Keratinocyte (primary cell): ENCODE measurements at regions not wholly inside any gene's neighbourhood (a gene's known extent, or its start where the extent isn't known, plus 50 kb on each side); places are given as distances from the start of the nearest gene placed in this dataset.

ENCODE experiments used
- DNase-seq: peaks from one replicate; pipeline ENCODE4 v3.0.0-alpha.2; 2011; ENCODE audit warnings: low read depth, missing footprints, low spot score
- FAIRE-seq: peaks from 2 replicates; lab custom pipeline; 2011; peaks lifted over from hg19 to GRCh38; lab: Jason Lieb, UNC
- H2AFZ ChIP-seq: 2 replicates; pipeline ENCODE4 v1.6.0; 2012; ENCODE audit warnings: low read length, control low read depth, inconsistent platforms; ENCODE audit not compliant: control insufficient read depth
- H3K27ac ChIP-seq: 2 replicates; pipeline ENCODE4 v1.5.1; 2011; ENCODE audit warnings: low read length; ENCODE audit not compliant: control insufficient read depth, insufficient read depth
- H3K27me3 ChIP-seq: 3 replicates; pipeline ENCODE4 v1.6.0; 2011; ENCODE audit warnings: low read length; ENCODE audit not compliant: control insufficient read depth, insufficient read depth; ENCODE audit errors: extremely low read depth
- H3K36me3 ChIP-seq, 2 experiments: 2 replicates in 1 of 2; 3 replicates in 1 of 2; pipeline ENCODE4 v1.5.1; 2011; ENCODE audit warnings: low read length in 2 of 2, mild to moderate bottlenecking in 1 of 2; ENCODE audit not compliant: control insufficient read depth in 2 of 2, insufficient read depth in 2 of 2; ENCODE audit errors: extremely low read depth in 1 of 2
- H3K4me1 ChIP-seq: 3 replicates; pipeline ENCODE4 v1.5.1; 2011; ENCODE audit warnings: low read length; ENCODE audit not compliant: control insufficient read depth, insufficient read depth; ENCODE audit errors: extremely low read depth
- H3K4me2 ChIP-seq: 3 replicates; pipeline ENCODE4 v1.6.0; 2011; ENCODE audit warnings: low read depth, low read length; ENCODE audit not compliant: control insufficient read depth, insufficient read depth; ENCODE audit errors: extremely low read depth
- H3K4me3 ChIP-seq, 3 experiments: fragments of 200-600 bp in 1 of 3; sonication (generic) in 1 of 3; 2 replicates in 2 of 3; 3 replicates in 1 of 3; pipeline ENCODE4 v1.5.1; 2011 to 2016; ENCODE audit warnings: low read length in 3 of 3, mild to moderate bottlenecking in 3 of 3, control low read depth in 2 of 3, inconsistent platforms in 1 of 3, low read depth in 1 of 3, mixed read lengths in 1 of 3, mixed run types in 1 of 3, moderate library complexity in 1 of 3; ENCODE audit not compliant: control insufficient read depth in 2 of 3, insufficient read depth in 2 of 3; ENCODE audit errors: extremely low read depth in 1 of 3
- H3K79me2 ChIP-seq: 2 replicates; pipeline ENCODE4 v1.6.0; 2012; ENCODE audit warnings: low read length; ENCODE audit not compliant: control insufficient read depth, insufficient read depth
- H3K9ac ChIP-seq: 3 replicates; pipeline ENCODE4 v1.6.0; 2011; ENCODE audit warnings: low read length; ENCODE audit not compliant: control insufficient read depth, insufficient read depth; ENCODE audit errors: extremely low read depth
- H3K9me1 ChIP-seq: 3 replicates; pipeline ENCODE4 v1.6.0; 2011; ENCODE audit warnings: low read length; ENCODE audit not compliant: control insufficient read depth, insufficient read depth; ENCODE audit errors: extremely low read depth
- H3K9me3 ChIP-seq: 2 replicates; pipeline ENCODE4 v1.5.1; 2012; ENCODE audit warnings: low read depth, low read length; ENCODE audit not compliant: control insufficient read depth
- H4K20me1 ChIP-seq: 3 replicates; pipeline ENCODE4 v1.6.0; 2011; ENCODE audit warnings: low read length; ENCODE audit not compliant: control insufficient read depth, insufficient read depth; ENCODE audit errors: extremely low read depth
- EZH2 ChIP-seq: IDR thresholded peaks from one replicate; pipeline ENCODE4 v1.6.1; 2012; ENCODE audit warnings: inconsistent platforms, mild to moderate bottlenecking, low read length, moderate library complexity
- dilution Hi-C: fragments of 300-500 bp; cut with MboI; formaldehyde crosslinking; loops from one replicate; pipeline ENCODE4 v1.7.0; 2020; ENCODE audit warnings: low sequenced_read_pairs; ENCODE audit not compliant: extremely low pct_ligation_motif_present
- TF ChIP-seq, protein P1 (sequence below), 3 experiments: IDR thresholded peaks in 1 of 3; conservative IDR thresholded peaks in 1 of 3; optimal IDR thresholded peaks in 1 of 3; 2 replicates in 2 of 3; 3 replicates in 1 of 3; pipeline versions ENCODE3 to v1.5.1; 2011; ENCODE audit warnings: low read length in 3 of 3, mild to moderate bottlenecking in 3 of 3, moderate library complexity in 2 of 3, control low read depth in 1 of 3, inconsistent platforms in 1 of 3; ENCODE audit not compliant: insufficient read depth in 2 of 3; ENCODE audit errors: extremely low read depth in 1 of 3

- H3K4me1 ChIP-seq = no peaks in the 10 kb centered on the region
- no peaks in the 10 kb centered on the region for H3K79me2 ChIP-seq
- dilution Hi-C loops = no loop called here
- no peak overlapping the region for H3K4me2 ChIP-seq
- no peak for TF ChIP-seq EZH2
- TF ChIP-seq, protein P1, sequence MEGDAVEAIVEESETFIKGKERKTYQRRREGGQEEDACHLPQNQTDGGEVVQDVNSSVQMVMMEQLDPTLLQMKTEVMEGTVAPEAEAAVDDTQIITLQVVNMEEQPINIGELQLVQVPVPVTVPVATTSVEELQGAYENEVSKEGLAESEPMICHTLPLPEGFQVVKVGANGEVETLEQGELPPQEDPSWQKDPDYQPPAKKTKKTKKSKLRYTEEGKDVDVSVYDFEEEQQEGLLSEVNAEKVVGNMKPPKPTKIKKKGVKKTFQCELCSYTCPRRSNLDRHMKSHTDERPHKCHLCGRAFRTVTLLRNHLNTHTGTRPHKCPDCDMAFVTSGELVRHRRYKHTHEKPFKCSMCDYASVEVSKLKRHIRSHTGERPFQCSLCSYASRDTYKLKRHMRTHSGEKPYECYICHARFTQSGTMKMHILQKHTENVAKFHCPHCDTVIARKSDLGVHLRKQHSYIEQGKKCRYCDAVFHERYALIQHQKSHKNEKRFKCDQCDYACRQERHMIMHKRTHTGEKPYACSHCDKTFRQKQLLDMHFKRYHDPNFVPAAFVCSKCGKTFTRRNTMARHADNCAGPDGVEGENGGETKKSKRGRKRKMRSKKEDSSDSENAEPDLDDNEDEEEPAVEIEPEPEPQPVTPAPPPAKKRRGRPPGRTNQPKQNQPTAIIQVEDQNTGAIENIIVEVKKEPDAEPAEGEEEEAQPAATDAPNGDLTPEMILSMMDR (optimal IDR thresholded peaks at IDR 0.05 in 1 of 3, IDR thresholded peaks at IDR 0.05 in 1 of 3, conservative IDR thresholded peaks at IDR 0.05 in 1 of 3; ENCODE audit: extremely low read depth in 1 of 3, insufficient read depth in 2 of 3, low read length in 3 of 3) = no peak
- no peaks in the 10 kb centered on the region for H3K27me3 ChIP-seq
- no peak overlapping the region for H3K27ac ChIP-seq
- DNase-seq = no peak
- no peak for FAIRE-seq
- no peak overlapping the region for H3K9ac ChIP-seq
- H2AFZ ChIP-seq = no peak overlapping the region
- H3K36me3 ChIP-seq = no peaks in the 10 kb centered on the region
- H3K4me3 ChIP-seq = no peak overlapping the region
- H3K9me3 ChIP-seq = peaks cover 2% of the 10 kb centered on the region
- no peaks in the 10 kb centered on the region for H4K20me1 ChIP-seq
- no peaks in the 10 kb centered on the region for H3K9me1 ChIP-seq
Observed at GRCh38 chr14:86166541-86166940, 636.6 kb downstream of the FLRT2 start.

DNA sequence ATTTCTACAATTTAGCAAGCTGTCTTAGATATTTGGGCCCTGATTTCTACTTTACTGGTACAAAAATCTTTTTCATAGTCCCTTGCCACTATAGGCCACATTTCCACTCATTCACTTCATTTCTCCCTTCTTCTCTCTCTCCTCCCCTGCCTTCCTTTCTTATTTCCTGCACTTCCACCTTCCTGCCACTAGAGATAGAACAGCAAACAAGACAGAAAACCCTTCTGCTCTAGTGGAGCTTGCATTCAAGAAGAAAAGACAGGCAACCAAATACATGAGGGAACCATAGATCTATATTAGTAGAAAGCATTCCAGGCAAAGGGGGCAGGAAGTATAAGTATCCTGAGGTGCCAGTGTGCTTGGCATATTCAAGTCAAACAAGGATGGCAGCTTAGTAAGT is 623.5 kb downstream of the FLRT2 start:
- H4K20me1 ChIP-seq = no peaks in the 10 kb centered on the region
- H3K9me1 ChIP-seq = no peaks in the 10 kb centered on the region
- DNase-seq = no peak
- no peak overlapping the region for H3K4me3 ChIP-seq
- no peaks in the 10 kb centered on the region for H3K4me1 ChIP-seq
- H3K27me3 ChIP-seq = no peaks in the 10 kb centered on the region
- no peaks in the 10 kb centered on the region for H3K9me3 ChIP-seq
- H3K9ac ChIP-seq = no peak overlapping the region
- H2AFZ ChIP-seq = no peak overlapping the region
- no peak for FAIRE-seq
- H3K79me2 ChIP-seq = no peaks in the 10 kb centered on the region
- dilution Hi-C loops = no loop called here
- no peaks in the 10 kb centered on the region for H3K36me3 ChIP-seq
- TF ChIP-seq EZH2 = no peak
- TF ChIP-seq, protein P1 (optimal IDR thresholded peaks at IDR 0.05 in 1 of 3, IDR thresholded peaks at IDR 0.05 in 1 of 3, conservative IDR thresholded peaks at IDR 0.05 in 1 of 3; ENCODE audit: extremely low read depth in 1 of 3, insufficient read depth in 2 of 3, low read length in 3 of 3) = no peak
- H3K27ac ChIP-seq = no peak overlapping the region
- no peak overlapping the region for H3K4me2 ChIP-seq
